ENCODE measurements at regions not wholly inside any gene's neighbourhood (a gene's known extent, or its start where the extent isn't known, plus 50 kb on each side); places are given as distances from the start of the nearest gene placed in this dataset.
"Not testable (repeated sequence)": the region's sequence is repeated elsewhere in the genome, so short reads cannot be mapped to it uniquely, and the experiment has no call there.

DNA sequence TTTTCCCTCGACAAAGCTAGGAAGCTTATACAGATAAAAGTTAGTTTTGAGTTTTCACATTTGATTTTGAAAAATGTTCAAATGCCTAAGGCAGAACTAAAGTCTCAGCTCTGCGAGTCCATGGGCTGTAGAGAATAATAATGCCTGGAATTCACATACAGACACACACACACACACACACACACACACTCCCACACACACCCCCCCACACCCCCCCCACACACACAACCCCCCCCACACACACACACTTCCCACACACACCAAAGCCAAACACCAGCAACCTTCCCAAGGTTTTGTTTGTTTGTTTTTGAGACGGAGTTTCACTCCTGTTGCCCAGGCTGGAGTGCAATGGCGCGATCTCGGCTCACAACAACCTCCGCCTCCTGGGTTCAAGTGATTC, 62.8 kb upstream of the EIF5 start:
- DNase-seq, result no peak

DNA sequence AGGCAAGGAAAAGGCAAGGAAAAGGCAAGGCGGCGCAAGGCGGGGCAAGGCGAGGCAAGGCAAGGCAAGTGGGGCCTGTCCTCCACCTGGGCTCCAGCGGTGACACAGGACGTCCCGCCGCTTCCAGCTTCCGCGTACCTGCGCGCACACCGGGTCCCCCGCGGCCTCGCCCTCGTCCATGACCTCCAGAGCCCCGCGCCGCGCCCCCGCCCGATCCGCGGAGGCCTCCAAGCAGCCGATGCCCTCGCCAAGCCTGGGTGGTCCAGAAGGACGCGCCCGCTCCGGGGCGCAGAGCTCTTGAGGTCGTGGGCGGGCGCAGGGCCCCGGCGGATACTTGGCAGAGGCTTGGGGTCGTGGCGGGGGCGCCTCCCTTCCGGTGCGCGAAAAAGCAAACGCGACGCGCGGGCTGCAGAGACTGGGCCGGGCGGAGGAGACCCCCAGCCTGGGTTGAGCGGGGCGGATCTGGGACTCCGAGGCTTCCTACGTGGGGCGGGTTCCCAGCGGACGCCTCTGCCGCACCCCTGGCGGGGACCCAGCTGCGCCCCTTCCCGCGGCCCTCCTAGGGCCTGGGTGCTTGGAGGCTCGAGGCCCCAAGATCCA, 60.8 kb upstream of the EIF5 start:
- DNase-seq, result no peak

DNA sequence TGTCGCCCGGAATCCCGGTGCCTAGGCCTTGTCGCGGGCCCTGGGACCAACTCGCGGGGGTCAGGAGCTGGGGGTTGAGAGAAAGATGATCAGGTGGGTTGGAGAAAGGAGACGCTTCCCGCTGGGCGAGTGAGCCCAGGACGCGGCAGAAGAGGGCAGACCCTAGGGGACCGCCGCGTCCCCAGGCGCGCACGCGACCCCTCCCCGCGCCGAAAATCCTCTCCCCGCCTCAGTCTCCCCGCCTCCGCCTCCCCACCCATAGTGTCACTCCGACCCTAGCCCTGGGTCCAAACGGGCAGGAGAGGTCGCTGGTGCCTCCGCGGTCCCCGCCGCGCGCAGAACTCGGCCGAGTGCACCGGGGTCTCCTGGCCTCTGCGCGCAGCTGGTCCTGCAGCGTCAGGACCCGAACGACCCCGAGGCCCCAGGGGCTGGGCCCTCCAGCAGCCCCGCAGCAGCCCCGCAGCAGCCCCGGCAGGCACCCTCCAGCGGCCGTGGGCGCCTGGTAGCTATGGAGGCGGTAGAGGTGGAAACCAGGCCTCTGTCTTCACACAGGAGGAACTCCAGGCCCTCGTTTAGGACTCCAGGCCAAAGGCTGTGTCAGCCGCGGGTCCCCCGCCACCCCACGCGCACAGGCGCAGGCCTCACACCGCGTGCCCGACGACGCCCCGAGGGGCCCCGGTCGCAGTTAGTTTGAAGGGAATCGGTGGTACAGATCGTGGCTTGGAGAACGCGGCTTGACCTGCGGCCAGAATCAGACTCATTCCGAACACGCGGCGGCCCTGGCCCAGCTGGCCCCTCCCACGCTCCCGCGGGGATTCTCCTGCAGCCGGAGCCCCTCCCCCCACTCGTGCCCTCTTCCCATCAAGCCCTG, 60.1 kb upstream of the EIF5 start:
- DNase-seq, result no peak

DNA sequence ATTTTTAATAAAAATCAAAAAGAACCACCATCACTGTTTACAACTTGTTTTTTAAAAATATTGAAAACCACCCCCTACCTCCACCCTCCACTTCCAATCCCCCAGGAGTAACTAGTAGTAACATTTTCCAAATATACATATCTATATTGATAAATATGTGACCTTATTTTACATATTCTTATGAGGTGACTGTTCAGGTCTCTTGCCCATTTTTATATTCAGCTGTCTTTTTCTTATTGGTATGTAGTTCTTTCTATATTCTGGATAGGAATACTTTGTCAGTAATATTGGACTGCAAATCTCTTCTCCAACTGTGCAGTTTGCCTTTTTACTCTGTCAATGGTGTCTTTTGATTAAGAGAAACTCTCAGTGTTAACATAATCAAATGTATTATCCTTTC, 59.0 kb upstream of the EIF5 start:
- no peak for DNase-seq

DNA sequence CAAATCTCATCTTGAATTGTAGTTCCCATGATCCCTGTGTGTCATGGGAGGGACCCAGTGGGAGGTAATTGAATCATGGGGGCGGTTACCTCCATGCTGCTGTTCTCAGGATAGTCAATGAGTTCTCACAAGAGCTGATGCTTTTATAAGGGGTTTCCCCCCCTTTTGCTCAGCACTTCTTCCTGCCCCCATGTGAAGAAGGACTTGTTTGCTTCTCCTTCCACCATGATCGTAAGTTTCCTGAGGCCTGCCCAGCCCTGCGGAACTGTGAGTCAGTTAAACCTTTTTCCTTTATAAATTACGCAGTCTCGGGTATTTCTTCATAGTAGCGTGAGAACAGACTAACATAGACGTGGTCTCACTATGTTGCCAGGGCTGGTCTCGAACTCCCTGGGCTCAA, 56.1 kb upstream of the EIF5 start:
- DNase-seq, result no peak

DNA sequence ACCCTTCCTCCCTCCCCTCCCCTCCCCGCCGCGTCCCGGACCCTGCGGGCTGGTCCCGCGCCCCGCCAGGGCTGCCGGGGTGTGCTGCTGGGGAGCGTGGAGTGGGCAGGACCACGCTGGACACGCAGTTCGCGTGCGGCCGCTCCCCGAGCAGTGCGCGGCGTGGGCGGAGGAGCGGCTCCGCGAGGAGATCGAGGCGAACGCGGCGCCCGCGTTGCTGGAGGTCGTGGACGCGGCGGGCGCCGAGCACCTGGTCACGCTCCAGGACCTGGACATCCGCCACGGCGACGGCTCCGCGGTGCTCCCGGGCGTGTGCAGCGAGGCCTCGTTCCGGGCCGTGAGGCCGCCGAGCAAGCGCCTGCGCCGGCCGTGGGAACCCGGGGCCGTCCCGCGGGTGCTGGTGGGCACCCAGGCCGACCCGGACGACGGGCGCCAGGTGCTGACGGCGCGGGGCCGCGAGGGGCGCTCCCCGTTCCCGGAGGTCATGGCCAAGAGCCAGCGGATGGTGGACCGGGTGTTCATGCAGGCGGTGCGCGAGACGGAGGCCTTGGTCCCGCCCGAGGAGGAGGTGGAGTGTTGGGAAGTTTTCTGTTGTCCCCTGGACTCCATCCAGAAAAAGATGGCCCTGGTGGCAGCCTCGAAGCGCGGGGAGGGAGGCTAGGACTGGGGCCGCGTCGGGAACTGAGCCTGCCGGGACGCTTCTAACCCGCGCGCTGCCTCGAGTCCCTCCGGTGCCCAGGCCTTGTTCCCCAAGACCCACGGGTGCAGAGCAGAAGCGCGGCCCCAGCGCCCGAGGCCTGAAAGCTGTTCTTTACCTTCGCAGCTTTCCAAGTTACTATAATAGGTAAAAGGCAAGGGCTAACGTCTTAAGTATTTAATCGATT, 54.7 kb upstream of the EIF5 start:
- DNase-seq, result no peak

DNA sequence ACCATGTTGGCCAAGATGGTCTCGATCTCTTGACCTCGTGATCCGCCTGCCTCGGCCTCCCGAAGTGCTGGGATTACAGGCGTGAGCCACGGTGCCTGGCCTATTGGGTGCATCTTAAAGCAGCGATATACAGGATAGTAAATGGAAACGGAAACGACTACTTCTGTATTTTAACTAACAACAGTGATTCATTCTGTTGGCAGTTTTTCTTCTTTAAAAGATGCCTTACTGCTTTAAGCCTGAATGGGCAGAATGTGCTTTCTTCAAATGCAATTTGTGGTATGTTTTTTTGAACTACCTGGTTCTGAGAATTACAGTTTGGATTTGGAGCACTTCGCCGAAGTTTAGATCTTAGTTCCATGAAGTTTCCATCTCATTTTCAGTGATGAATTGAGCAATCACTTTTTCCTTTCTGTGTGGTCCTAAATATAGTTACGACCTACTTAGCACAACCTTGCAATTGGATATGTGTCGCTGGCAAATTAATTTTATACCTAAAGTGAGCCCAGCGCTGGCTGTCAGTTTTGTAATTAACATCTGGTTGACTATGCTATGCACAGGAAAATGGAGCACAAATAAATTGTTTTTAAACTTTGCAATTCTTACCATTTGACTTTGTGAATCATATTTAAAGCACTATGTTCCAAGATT, 53.6 kb upstream of the EIF5 start:
- no peak for DNase-seq

DNA sequence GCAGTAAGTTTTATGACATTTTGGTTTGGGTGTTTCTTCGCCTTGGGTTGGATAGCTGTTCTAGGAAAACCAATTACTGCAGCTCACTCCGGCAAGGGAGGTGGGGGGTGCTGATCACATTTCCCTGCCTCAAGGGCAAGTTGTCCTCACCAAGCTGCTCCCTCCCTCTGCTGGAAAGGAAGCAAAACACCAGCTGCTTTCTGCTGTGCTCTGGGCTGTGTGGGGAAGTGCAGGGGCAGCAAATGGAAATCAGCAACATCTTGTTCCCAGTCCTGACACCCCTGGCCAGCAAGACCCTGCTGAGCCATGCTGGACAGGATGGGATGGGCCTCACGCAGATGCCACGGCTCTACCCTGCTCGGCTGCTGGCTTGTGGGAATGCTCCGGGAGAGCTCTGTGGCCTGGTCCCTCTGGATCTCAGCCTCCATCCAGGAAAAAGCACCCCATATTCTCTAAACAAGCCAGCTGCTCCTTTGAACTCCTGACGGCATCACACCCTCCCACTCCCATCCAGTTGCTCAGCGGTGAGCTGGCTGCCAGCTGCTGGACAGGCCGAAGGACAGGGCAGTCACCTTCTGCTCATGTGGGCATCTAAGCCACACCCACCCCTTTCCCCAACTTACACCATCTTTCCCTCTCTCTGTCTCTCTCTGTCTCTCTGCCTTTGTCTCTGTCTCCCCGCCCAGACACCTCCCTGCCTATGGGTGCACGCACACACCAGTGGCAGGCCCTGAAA, 52.4 kb upstream of the EIF5 start:
- no peak for DNase-seq

DNA sequence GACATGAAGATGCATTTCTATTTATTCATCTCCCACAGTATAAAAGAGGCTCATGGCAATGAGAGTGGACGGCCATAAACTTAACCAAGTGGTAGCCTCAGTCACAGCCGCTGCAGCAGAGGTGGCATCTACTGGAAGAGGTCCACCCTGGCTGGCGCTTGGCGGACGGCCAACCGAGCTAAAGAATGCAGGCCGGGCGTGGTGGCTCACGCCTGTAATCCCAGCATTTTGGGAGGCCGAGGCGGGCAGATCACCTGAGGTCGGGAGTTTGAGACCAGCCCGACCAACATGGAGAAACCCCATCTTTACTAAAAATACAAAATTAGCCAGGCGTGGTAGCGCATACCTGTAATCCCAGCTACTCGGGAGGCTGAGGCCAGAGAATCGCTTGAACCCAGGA, 51.7 kb upstream of the EIF5 start:
- DNase-seq, result not testable (repeated sequence)

DNA sequence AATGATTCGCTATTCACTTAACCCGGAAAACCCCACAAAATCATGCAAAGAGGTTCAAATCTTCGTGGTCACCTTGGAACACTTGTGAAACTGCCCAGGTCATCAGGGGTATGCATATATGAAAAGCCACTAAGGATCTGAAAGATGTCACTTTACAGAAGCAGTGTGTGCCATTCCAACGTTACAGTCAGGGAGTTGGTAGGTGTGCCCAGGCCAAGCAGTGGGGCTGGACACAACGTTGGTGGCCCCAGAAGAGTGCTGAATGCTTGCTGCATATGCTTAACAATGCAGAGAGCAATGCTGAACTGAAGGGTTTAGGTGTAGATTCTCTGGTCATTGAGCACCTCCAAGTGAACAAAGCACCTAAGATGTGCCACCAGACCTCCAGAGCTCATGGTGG, 51.1 kb upstream of the EIF5 start:
- DNase-seq, result no peak

DNA sequence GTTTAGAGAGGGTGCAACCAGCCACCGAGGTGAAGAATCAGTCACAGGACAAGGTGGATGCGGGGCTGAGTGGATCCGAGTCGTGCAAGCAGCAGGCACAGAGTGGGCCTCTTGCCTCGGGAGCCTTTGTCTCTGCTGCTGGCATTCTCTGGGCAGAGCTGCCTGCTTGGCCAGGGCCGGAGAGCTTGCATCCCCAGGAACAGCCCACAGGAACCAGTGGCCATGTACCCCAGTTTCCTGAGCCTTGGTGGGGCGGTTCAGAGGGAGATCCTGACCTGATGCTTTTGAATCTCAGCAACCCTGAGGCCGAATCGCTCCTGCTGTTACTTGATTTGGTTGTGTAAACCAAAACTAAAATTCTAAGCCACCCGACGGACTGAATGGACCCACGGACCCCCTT, 50.1 kb upstream of the EIF5 start:
- DNase-seq, result no peak

All from T-helper 2 cell (primary cell).